Peyer's patch (tissue), 4 donors: ENCODE measurements at regions not wholly inside any gene's neighbourhood (a gene's known extent, or its start where the extent isn't known, plus 50 kb on each side); places are given as distances from the start of the nearest gene placed in this dataset.

Source experiments
- DNase-seq, 3 donors: peaks; one replicate each; pipeline ENCODE4 v3.0.0-alpha.2; 2017 to 2019
- H3K27ac ChIP-seq, 4 donors: fragments of 200-600 bp; sonication (generic); one replicate each; pipeline ENCODE4 v1.5.1; 2016 to 2019
- H3K27me3 ChIP-seq, 2 donors: fragments of 200-600 bp; sonication (generic); one replicate each; pipeline ENCODE4 v1.5.1; 2019
- H3K36me3 ChIP-seq, 3 donors: fragments of 200-600 bp; sonication (generic); one replicate each; pipeline ENCODE4 v1.5.1; 2016 to 2019
- H3K4me1 ChIP-seq, 4 donors: fragments of 200-600 bp; sonication (generic); one replicate each; pipeline ENCODE4 v1.5.1; 2016 to 2019
- H3K4me3 ChIP-seq, 4 donors: fragments of 200-600 bp; sonication (generic); 1 replicate in 3 of 4; 2 replicates in 1 of 4; pipeline ENCODE4 v1.5.1; 2016 to 2019; ENCODE audit warnings: mild to moderate bottlenecking in 1 of 4
- H3K9me3 ChIP-seq, 4 donors: fragments of 200-600 bp; sonication (generic); one replicate each; pipeline ENCODE4 v1.5.1; 2016 to 2019; ENCODE audit warnings: mild to moderate bottlenecking in 1 of 4
- POLR2A ChIP-seq, 2 donors: fragments of 450-650 bp; IDR thresholded peaks; one replicate each; pipeline ENCODE4 v1.5.1; 2017; ENCODE audit warnings: antibody characterized with exemption in 2 of 2, mild to moderate bottlenecking in 2 of 2, moderate library complexity in 2 of 2
- TF ChIP-seq, protein P1 (sequence below), 6 experiments: fragments of 450-650 bp in 4 of 6; fragments of 200-600 bp in 2 of 6; sonication (generic) in 1 of 6; IDR thresholded peaks; one replicate each; pipeline ENCODE4 v1.5.1; 2017 to 2019; ENCODE audit warnings: antibody characterized with exemption in 6 of 6, mild to moderate bottlenecking in 3 of 6, moderate library complexity in 1 of 6

DNA sequence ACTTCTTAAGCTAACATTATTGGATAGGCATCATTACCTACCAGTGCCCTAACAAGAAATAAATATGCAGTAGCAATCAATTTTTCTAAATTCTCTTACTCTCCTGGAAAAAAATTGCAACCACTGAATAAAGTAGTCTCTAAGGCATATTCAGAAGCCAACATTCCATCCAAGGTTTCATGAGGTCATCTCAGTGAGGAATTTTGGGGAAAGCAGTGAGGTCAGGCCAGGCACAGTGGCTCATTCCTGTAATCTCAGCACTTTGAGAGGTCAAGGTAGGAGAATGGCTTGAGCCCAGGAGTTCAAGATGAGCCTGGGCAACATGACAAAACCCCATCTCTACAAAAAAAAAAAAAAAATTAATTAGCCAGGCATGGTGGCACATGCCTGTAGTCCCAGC lies 75.9 kb upstream of the GHITM start:
- TF ChIP-seq, protein P1, sequence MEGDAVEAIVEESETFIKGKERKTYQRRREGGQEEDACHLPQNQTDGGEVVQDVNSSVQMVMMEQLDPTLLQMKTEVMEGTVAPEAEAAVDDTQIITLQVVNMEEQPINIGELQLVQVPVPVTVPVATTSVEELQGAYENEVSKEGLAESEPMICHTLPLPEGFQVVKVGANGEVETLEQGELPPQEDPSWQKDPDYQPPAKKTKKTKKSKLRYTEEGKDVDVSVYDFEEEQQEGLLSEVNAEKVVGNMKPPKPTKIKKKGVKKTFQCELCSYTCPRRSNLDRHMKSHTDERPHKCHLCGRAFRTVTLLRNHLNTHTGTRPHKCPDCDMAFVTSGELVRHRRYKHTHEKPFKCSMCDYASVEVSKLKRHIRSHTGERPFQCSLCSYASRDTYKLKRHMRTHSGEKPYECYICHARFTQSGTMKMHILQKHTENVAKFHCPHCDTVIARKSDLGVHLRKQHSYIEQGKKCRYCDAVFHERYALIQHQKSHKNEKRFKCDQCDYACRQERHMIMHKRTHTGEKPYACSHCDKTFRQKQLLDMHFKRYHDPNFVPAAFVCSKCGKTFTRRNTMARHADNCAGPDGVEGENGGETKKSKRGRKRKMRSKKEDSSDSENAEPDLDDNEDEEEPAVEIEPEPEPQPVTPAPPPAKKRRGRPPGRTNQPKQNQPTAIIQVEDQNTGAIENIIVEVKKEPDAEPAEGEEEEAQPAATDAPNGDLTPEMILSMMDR (IDR thresholded peaks at IDR 0.05), result no peak
- no peak for TF ChIP-seq POLR2A (IDR thresholded peaks at IDR 0.05)
- H3K9me3 ChIP-seq, result no peaks in the 10 kb centered on the region
- DNase-seq, result no peak
- no peak overlapping the region for H3K4me3 ChIP-seq
- no peak overlapping the region for H3K27ac ChIP-seq
- H3K4me1 ChIP-seq, result no peaks in the 10 kb centered on the region
- H3K36me3 ChIP-seq, result no peaks in the 10 kb centered on the region
- H3K27me3 ChIP-seq, result no peaks in the 10 kb centered on the region

DNA sequence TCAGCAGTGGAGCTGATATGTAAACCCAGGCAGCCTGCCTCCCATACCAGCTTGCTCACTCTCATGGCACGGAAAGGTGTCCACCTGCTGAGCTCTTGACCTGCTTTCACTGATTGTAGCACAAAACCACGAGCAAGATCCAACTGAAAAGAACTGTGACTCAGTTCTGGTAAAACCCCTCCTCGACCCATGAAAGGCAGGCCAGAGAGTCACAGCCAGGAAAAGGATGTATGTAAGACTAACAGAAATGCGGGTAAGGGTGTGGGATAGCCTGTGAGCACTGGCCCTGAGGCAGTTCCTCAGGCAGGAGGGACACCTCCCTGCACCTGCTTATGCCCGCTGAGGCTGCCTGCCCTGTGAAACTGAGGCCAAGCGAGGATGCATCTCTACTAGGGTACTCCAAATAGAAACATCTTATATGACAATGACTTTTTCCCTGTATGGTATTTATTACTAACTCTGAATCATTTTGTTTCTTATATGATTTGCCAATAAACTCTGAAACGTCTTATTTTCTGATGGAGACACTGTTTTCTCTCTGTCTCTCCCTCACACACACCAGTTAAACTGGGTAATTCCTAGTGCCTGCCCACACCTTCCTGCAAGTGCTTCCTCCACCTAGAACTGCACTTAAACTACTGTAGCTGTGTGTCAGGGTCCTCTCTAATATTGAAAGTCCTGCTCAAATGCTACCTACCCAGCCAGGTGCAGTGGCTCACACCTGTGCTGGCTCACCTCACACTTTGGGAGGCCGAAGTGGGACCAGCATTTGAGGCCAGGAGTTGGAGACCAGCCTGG lies 73.3 kb upstream of the GHITM start:
- DNase-seq, result no peak
- Histone ChIP-seq H3K9me3 (no peaks in the 10 kb centered on the region), H3K27me3 (no peaks in the 10 kb centered on the region), H3K27ac (no peak overlapping the region), H3K4me3 (no peak overlapping the region), H3K4me1 (no peaks in the 10 kb centered on the region), H3K36me3 (no peaks in the 10 kb centered on the region)
- TF ChIP-seq, protein P1 (IDR thresholded peaks at IDR 0.05), result no peak
- TF ChIP-seq POLR2A (IDR thresholded peaks at IDR 0.05), result no peak

DNA sequence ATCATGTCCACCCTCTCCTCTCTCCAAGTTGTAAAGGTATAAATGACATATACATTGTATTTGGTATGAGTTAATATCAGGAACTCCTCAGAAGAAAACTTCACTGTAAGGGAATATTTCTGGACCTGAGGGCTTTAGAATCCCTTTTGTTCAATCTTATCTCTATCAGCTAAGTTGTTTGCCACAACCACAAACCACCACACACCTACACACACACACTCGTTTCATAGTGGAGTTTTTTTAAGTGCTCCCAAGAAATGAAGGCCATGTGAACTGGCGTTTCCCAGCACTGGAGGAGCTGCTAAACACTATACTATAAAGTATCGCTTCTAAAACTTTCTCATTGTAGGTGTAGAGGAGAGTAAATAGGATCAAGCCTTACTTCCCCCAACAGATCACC lies 64.8 kb upstream of the GHITM start:
- Histone ChIP-seq H3K9me3 (no peaks in the 10 kb centered on the region), H3K4me1 (no peaks in the 10 kb centered on the region), H3K36me3 (no peaks in the 10 kb centered on the region), H3K4me3 (no peak overlapping the region), H3K27ac (no peak overlapping the region), H3K27me3 (no peaks in the 10 kb centered on the region)
- no peak for DNase-seq
- TF ChIP-seq POLR2A (IDR thresholded peaks at IDR 0.05), result no peak
- TF ChIP-seq, protein P1 (IDR thresholded peaks at IDR 0.05), result no peak

DNA sequence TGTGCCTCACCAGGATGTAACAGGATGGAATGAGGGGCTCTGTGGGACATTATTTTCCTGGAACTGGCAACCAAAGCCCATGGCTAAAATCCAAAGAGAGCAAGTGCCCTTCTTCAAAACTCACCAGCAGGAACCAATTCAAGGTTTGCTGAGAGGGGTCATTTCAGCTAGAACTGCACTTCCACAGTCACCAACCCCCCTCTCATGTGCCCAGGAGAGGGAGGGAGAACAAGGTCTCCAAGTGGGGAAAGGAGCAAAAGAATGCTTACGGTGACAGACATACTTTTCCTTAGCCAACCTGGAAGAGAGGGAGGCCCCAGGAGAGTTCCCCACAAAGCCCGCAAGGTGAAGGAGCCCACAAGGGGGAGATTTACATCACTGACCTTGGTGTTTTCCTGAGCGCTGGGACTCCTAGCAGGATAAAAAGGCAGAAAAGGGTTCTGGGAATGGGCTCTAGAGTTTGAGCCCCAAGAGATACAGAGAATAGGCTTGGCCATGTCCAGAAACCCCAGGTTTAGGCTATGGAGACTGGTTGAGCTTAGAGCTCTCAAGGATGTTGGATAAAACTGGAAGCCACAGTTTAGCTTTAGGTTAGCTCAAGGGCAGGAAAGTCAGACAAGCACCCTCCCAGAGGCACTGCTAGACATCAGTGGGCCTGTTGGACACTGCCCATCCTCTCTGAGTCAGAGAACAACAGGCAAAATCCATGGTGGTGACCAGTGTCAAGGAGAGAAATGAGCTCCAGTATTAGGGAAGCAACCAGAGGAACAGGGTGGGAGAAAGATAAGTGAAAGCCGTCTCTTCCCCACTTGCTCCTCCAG lies 63.9 kb upstream of the GHITM start:
- H3K27ac ChIP-seq, result peak overlapping the region in 2 of 4 donors; percentile 13 to 42
- TF ChIP-seq POLR2A (IDR thresholded peaks at IDR 0.05), result no peak
- no peak for DNase-seq
- no peaks in the 10 kb centered on the region for H3K9me3 ChIP-seq
- no peak overlapping the region for H3K4me3 ChIP-seq
- H3K27me3 ChIP-seq, result no peaks in the 10 kb centered on the region
- H3K4me1 ChIP-seq, result no peaks in the 10 kb centered on the region
- no peaks in the 10 kb centered on the region for H3K36me3 ChIP-seq

GRCh38 chr10:84076047-84076388 lies 63.3 kb upstream of the GHITM start:
- H3K27ac ChIP-seq, result peak overlapping the region in 3 of 4 donors; percentile 45 to 57 (median 46)
- H3K27me3 ChIP-seq, result no peaks in the 10 kb centered on the region
- no peaks in the 10 kb centered on the region for H3K36me3 ChIP-seq
- H3K9me3 ChIP-seq, result no peaks in the 10 kb centered on the region
- H3K4me3 ChIP-seq, result no peak overlapping the region
- TF ChIP-seq, protein P1 (IDR thresholded peaks at IDR 0.05), result no peak
- TF ChIP-seq POLR2A (IDR thresholded peaks at IDR 0.05), result no peak
- no peak for DNase-seq
- H3K4me1 ChIP-seq, result no peaks in the 10 kb centered on the region

- H3K27ac ChIP-seq, result peak overlapping the region in 3 of 4 donors; percentile 45 to 57 (median 46)
- no peak overlapping the region for H3K4me3 ChIP-seq
- no peaks in the 10 kb centered on the region for H3K36me3 ChIP-seq
- DNase-seq, result no peak
- no peaks in the 10 kb centered on the region for H3K27me3 ChIP-seq
- no peaks in the 10 kb centered on the region for H3K9me3 ChIP-seq
- TF ChIP-seq POLR2A (IDR thresholded peaks at IDR 0.05), result no peak
- TF ChIP-seq, protein P1 (IDR thresholded peaks at IDR 0.05), result no peak
- no peaks in the 10 kb centered on the region for H3K4me1 ChIP-seq
These were observed 62.6 kb upstream of the GHITM start for GRCh38 chr10:84076540-84077195.
